Aorta (tissue), 5 donors: ENCODE measurements at regions not wholly inside any gene's neighbourhood (a gene's known extent, or its start where the extent isn't known, plus 50 kb on each side); places are given as distances from the start of the nearest gene placed in this dataset.
"Not testable (repeated sequence)": the region's sequence is repeated elsewhere in the genome, so short reads cannot be mapped to it uniquely, and the experiment has no call there.

Experiments used
- ATAC-seq: fragments of 200-7000 bp; cut with Tn5 transposase; one replicate; pipeline ENCODE4 v1.9.1; 2022; ENCODE audit warnings: moderate library complexity; ENCODE audit not compliant: low FRiP score
- DNase-seq, 2 donors: peaks; one replicate each; pipeline ENCODE4 v3.0.0-alpha.2; 2020
- H3K27ac ChIP-seq, 2 donors: one replicate each; pipeline ENCODE4 v1.5.1; 2013; ENCODE audit warnings: low read length in 2 of 2, mild to moderate bottlenecking in 2 of 2, moderate library complexity in 2 of 2, control low read depth in 1 of 2, inconsistent platforms in 1 of 2, low read depth in 1 of 2
- H3K27me3 ChIP-seq, 2 donors: one replicate each; pipeline ENCODE4 v1.6.1; 2013; ENCODE audit warnings: control low read depth in 1 of 2, low read length in 1 of 2, mild to moderate bottlenecking in 1 of 2, moderate library complexity in 1 of 2; ENCODE audit not compliant: insufficient read depth in 2 of 2, control insufficient read depth in 1 of 2
- H3K36me3 ChIP-seq, 2 donors: one replicate each; pipeline ENCODE4 v1.6.1; 2013; ENCODE audit warnings: control low read depth in 1 of 2, low read length in 1 of 2, mild to moderate bottlenecking in 1 of 2; ENCODE audit not compliant: insufficient read depth in 2 of 2, control insufficient read depth in 1 of 2
- H3K4me1 ChIP-seq, 2 donors: one replicate each; pipeline ENCODE4 v1.6.1; 2013; ENCODE audit warnings: low read length in 2 of 2, control low read depth in 1 of 2, mild to moderate bottlenecking in 1 of 2, moderate library complexity in 1 of 2; ENCODE audit not compliant: insufficient read depth in 2 of 2, control insufficient read depth in 1 of 2
- H3K4me3 ChIP-seq, 2 donors: one replicate each; pipeline ENCODE4 v1.5.1; 2013; ENCODE audit warnings: low read length in 2 of 2, control low read depth in 1 of 2, mild to moderate bottlenecking in 1 of 2
- H3K9me3 ChIP-seq: one replicate; pipeline ENCODE4 v1.6.1; 2013; ENCODE audit warnings: mild to moderate bottlenecking, low read length; ENCODE audit not compliant: control insufficient read depth
- WGBS, 2 donors: extraction: QIAGEN DNeasy Blood & Tissue Kit; methylation state at CpG; one replicate each; pipeline ENCODE4 v1.1.7; 2013; 5-methylcytosine and 5-hydroxymethylcytosine counted together
- intact Hi-C, 2 donors: fragments of 100-400 bp; cut with DNase I; formaldehyde crosslinking; loops; one replicate each; pipeline versions ENCODE4 v1.14.2 to v1.15.0; 2022
- donor health status: healthy with polysubstance abuse.
- donor health status: Bipolar disorder and iron deficiency.
- donor health status: DM: no; HTN: no; CAD: no.
- donor health status: DM: no; HTN: no; CAD: no.
- donor health status: DM: yes; HTN: yes; CAD: no.

DNA sequence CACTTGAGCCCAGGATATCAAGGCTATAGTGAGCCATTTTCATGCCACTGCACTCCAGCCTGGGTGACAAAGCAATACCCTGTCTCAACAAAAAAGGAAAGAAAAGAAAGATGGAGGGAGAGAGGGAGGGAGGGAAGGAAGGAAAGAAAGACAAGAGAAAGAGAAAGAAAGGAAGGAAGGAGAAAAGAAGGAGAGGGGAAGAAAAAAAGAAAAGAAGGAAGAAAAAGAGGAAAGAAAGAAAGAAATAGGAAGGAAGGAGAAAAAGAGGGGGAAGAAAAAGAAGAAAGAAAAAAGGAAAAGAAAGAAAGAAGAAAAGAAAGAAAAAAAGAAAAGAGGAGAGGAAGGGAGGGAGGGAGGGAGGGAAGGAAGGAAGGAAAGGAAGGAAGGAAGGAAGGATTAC is 321.5 kb upstream of the CNTNAP2 start:
- Histone ChIP-seq H3K27me3 (no peaks in the 10 kb centered on the region), H3K4me1 (no peaks in the 10 kb centered on the region), H3K27ac (no peak overlapping the region), H3K9me3 (no peaks in the 10 kb centered on the region), H3K4me3 (no peak overlapping the region), H3K36me3 (no peaks in the 10 kb centered on the region)
- no peak for DNase-seq
- intact Hi-C loops = no loop called here
- no peak for ATAC-seq

DNA sequence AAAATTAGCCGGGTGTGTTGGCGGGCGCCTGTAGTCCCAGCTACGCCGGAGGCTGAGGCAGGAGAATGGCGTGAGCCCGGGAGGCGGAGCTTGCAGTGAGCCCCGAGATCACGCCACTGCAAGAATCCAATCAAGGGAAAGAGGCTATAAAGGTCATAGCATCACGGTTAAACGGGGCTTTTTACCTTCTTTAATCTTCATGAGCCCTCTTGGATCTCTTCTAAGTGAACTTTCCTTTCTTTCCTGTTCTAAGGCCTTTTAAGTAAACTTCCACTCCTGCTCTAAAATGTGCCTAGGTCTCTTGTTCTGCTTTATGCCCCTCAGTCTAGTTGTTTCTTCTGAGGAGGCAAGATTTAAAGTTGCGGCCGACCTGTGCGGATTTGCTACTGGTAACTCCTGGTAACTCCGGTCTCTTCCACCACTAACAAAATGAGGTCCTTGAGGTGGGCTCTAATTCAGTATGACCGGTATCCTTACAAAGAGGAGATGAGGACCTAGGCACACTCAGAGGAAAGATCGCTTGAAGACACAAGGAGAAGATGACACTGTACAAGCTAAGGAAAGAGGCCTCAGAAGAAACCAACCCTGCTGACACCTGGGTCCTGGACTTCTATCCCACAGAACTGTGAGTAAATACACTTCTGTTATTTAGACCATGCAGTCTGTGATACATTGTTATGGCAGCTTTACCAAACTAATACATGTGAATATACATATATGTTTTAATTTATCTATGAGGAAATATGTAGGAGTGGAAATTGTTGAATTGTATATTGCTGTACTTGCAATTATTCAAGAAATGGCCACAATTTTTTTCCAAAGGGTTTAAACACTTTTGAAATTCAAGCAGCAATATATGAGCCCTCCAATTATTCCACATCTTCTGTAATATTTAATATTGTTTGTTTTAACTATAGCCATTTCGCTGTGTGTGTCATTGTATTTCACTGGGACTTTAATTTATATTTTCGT is 331.5 kb upstream of the CNTNAP2 start:
- no peaks in the 10 kb centered on the region for H3K4me1 ChIP-seq
- H3K27ac ChIP-seq = no peak overlapping the region
- ATAC-seq (no peak), DNase-seq (no peak)
- peaks cover 1% of the 10 kb centered on the region for H3K9me3 ChIP-seq
- H3K4me3 ChIP-seq = no peak overlapping the region
- no peaks in the 10 kb centered on the region for H3K27me3 ChIP-seq
- 89 to 92% methylated on average over 20 of the region's 20 CpGs for WGBS, 2 donors
- intact Hi-C loops = no loop called here
- no peaks in the 10 kb centered on the region for H3K36me3 ChIP-seq

DNA sequence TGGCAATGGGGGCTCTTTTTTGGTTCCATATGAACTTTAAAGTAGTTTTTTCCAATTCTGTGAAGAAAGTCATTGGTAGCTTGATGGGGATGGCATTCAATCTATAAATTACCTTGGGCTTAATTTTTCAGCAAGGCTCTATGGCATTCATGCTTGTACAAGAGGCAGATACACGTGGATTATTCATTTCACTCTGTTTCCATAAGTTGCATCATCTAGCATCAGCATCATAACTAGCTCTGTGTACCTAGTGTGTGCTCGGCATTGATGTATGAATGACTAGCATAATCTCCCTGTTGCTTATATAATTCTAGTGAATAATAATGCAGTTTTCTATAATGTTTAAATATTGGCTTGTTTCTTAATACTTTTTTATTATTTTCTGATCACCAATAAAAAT is 335.2 kb upstream of the CNTNAP2 start:
- intact Hi-C loops, H3K4me3 ChIP-seq, H3K27ac ChIP-seq, H3K27me3 ChIP-seq, H3K36me3 ChIP-seq, DNase-seq, H3K9me3 ChIP-seq, ATAC-seq, H3K4me1 ChIP-seq: not testable (repeated sequence)
- 73 to 74% methylated on average over 2 of the region's 2 CpGs for WGBS, 2 donors

DNA sequence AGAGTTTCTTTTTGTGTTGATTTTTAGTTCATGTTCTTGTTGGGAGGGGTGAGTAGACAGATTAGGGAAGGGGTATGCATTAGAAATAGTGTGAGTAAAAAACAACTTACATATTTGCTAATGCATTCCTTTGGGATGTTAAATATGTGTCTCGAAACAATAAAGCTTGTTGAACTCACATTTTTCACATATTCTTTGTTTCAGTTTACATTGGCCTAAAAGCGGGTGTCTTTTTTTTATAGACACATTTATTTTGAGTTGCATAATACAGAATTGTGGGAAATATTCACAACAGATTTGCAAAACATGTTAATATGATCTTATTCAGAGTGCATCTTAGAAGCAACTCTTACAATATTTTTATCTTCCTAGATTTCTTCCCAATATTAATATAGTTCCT is 337.5 kb upstream of the CNTNAP2 start:
- intact Hi-C loops = no loop called here
- Histone ChIP-seq H3K36me3 (no peaks in the 10 kb centered on the region), H3K27me3 (no peaks in the 10 kb centered on the region), H3K4me3 (no peak overlapping the region), H3K4me1 (no peaks in the 10 kb centered on the region), H3K9me3 (no peaks in the 10 kb centered on the region), H3K27ac (no peak overlapping the region)
- WGBS, 2 donors = 7 to 12% methylated on average over 2 of the region's 2 CpGs
- DNase-seq = no peak
- ATAC-seq = no peak

DNA sequence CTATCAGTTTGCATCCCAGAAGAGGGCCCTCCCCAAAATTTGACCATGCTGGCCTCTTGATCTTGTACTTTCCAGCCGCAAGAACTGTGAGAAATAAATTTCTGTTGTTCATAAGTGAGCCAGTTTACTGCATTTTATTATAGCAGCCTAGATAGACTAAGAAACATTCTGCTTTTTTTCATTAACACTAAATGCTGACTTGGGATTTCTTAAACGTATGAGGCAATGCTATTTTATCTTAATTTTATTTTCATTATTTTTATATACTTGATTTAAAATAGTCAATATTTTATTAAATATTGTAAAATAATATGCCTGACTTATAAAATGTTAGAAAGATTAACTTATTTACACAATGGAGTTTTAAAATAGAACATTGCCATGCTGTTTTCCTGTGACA is 341.8 kb upstream of the CNTNAP2 start:
- no peak for DNase-seq
- no peak overlapping the region for H3K27ac ChIP-seq
- no peaks in the 10 kb centered on the region for H3K36me3 ChIP-seq
- WGBS, 2 donors = 23 to 32% methylated on average over 2 of the region's 2 CpGs
- H3K9me3 ChIP-seq = no peaks in the 10 kb centered on the region
- no peaks in the 10 kb centered on the region for H3K4me1 ChIP-seq
- no peaks in the 10 kb centered on the region for H3K27me3 ChIP-seq
- no peak for ATAC-seq
- intact Hi-C loops = no loop called here
- H3K4me3 ChIP-seq = no peak overlapping the region

DNA sequence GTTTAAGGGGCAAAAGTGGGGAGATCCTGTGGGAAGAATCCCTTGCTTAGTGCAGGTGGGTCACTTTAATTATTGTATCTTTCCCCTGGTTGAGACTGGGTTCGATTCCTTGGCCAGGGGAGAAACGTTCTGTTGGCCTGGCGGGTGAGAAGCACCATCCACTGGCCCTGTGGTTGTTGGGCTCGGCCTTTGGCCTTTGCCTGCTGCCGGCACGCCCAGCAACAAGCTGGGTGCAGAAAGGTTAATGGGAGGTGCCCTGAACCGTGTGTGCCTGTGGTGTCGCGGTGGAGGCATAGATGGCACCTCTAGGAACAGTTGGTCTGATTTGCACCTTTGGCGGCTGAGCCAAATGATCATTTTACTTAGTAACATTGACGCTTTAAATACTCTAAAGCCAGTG is 363.6 kb upstream of the CNTNAP2 start:
- no peak overlapping the region for H3K27ac ChIP-seq
- WGBS, 2 donors = 92% methylated on average over 11 of the region's 11 CpGs
- intact Hi-C loops = no loop called here
- DNase-seq (no peak), ATAC-seq (no peak)
- H3K4me3 ChIP-seq = no peak overlapping the region
- no peaks in the 10 kb centered on the region for H3K27me3 ChIP-seq
- H3K4me1 ChIP-seq = no peaks in the 10 kb centered on the region
- H3K36me3 ChIP-seq = no peaks in the 10 kb centered on the region
- H3K9me3 ChIP-seq = no peaks in the 10 kb centered on the region

DNA sequence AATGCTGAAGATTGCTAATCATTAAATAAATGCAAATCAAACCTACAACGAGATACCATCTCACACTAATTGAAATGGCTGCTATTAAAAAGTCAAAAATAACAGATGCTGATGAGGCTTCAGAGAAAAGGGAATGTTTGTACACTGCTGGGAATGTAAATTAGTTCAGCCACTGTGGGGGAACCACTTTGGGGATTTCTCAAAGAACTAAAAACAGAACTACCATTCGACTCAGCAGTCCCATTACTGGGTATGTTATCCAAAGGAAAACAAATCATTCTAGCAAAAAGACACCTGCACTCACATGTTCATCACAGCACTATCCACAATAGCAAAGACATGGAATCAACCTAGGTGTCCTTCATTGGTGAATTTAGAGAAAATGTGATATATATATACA is 379.0 kb upstream of the CNTNAP2 start:
- ATAC-seq = no peak
- no peak for DNase-seq
- no peaks in the 10 kb centered on the region for H3K4me1 ChIP-seq
- WGBS, 2 donors = 80 to 81% methylated on average over 2 of the region's 2 CpGs
- no peak overlapping the region for H3K4me3 ChIP-seq
- H3K27ac ChIP-seq = no peak overlapping the region
- H3K36me3 ChIP-seq = no peaks in the 10 kb centered on the region
- H3K27me3 ChIP-seq = no peaks in the 10 kb centered on the region
- H3K9me3 ChIP-seq = no peaks in the 10 kb centered on the region
- intact Hi-C loops = no loop called here

DNA sequence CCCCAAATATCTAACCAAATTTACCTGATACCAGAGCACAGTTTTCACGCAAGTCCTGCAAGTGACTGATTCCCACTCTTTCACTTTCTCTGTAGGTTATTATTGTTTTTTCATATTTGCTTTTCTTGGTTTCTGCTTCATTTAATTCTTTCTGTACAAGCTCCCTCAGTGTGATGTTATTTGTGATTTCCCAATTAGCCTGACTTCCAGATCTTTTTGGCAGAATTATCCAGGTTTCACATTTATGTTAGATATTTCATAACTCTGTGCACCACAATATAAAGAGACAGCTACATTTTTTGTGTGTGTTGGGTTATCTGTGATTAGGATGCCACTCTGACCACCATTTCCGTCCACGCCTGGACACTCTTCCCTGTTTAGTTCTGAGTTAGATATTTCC is 381.5 kb upstream of the CNTNAP2 start:
- no peak overlapping the region for H3K4me3 ChIP-seq
- no peaks in the 10 kb centered on the region for H3K4me1 ChIP-seq
- H3K9me3 ChIP-seq = no peaks in the 10 kb centered on the region
- ATAC-seq (no peak), DNase-seq (no peak)
- 88 to 89% methylated on average over 3 of the region's 3 CpGs for WGBS, 2 donors
- no peaks in the 10 kb centered on the region for H3K36me3 ChIP-seq
- no peaks in the 10 kb centered on the region for H3K27me3 ChIP-seq
- intact Hi-C loops = no loop called here
- no peak overlapping the region for H3K27ac ChIP-seq

DNA sequence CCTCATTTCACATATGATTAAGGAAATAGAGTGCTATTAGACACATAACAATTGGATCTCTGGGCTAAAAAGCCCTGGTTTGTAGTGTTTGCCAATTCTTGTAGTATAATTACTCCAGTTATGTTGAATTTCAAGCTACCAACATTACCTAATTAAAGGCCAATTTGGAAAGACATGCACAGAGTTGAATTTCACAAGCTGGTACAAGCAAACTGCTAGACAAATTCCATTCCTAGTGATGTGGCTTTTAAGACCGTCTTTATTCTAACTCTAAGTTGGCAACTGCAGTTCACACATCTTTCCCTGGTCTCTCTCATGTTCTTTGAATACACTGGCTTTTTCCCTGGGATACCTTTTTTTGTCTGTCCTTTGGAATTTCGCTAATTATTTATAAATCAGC is 384.1 kb upstream of the CNTNAP2 start:
- no peaks in the 10 kb centered on the region for H3K9me3 ChIP-seq
- H3K27ac ChIP-seq = no peak overlapping the region
- no peaks in the 10 kb centered on the region for H3K27me3 ChIP-seq
- no peak for DNase-seq
- ATAC-seq = no peak
- no peak overlapping the region for H3K4me3 ChIP-seq
- no peaks in the 10 kb centered on the region for H3K36me3 ChIP-seq
- no peaks in the 10 kb centered on the region for H3K4me1 ChIP-seq
- intact Hi-C loops = no loop called here
- 37 to 48% methylated on average over 2 of the region's 2 CpGs for WGBS, 2 donors
